GM23338 (cell line): ENCODE measurements at regions not wholly inside any gene's neighbourhood (a gene's known extent, or its start where the extent isn't known, plus 50 kb on each side); places are given as distances from the start of the nearest gene placed in this dataset.

Source experiments
- ATAC-seq: fragments of 200-7000 bp; cut with Tn5 transposase; 3 replicates; pipeline ENCODE4 v1.9.1; 2020
- DNase-seq: peaks from one replicate; pipeline ENCODE4 v3.0.0-alpha.2; 2015; ENCODE audit warnings: low spot score
- H2AFZ ChIP-seq: fragments of 200-600 bp; sonication (generic); 2 replicates; pipeline ENCODE4 v1.8.0; 2016; ENCODE audit warnings: antibody characterized with exemption, mild to moderate bottlenecking, moderate library complexity
- H3F3A ChIP-seq: fragments of 200-600 bp; sonication (generic); replicated peaks from 2 replicates; pipeline ENCODE4 v1.8.0; 2017; ENCODE audit warnings: antibody characterized with exemption, mixed run types, low read depth
- H3K27ac ChIP-seq: fragments of 200-600 bp; sonication (generic); 2 replicates; pipeline ENCODE4 v1.6.1; 2016; ENCODE audit warnings: low read depth
- H3K27me3 ChIP-seq: fragments of 200-600 bp; sonication (generic); 2 replicates; pipeline ENCODE4 v1.8.0; 2016; ENCODE audit warnings: mild to moderate bottlenecking, mixed run types, moderate library complexity; ENCODE audit not compliant: insufficient read depth
- H3K36me3 ChIP-seq: fragments of 200-600 bp; sonication (generic); 2 replicates; pipeline ENCODE4 v1.8.0; 2016; ENCODE audit warnings: mild to moderate bottlenecking; ENCODE audit not compliant: insufficient read depth
- H3K4me1 ChIP-seq: fragments of 200-600 bp; sonication (generic); 2 replicates; pipeline ENCODE4 v1.8.0; 2016; ENCODE audit warnings: mild to moderate bottlenecking, moderate library complexity; ENCODE audit not compliant: insufficient read depth
- H3K4me2 ChIP-seq: fragments of 200-600 bp; sonication (generic); 2 replicates; pipeline ENCODE4 v1.7.1; 2017; ENCODE audit warnings: mixed run types
- H3K4me3 ChIP-seq: fragments of 200-600 bp; sonication (generic); 2 replicates; pipeline ENCODE4 v1.6.1; 2016; ENCODE audit warnings: mixed run types
- H3K79me2 ChIP-seq: fragments of 200-600 bp; sonication (generic); replicated peaks from 2 replicates; pipeline ENCODE4 v1.8.0; 2017; ENCODE audit warnings: mild to moderate bottlenecking; ENCODE audit not compliant: insufficient read depth
- H3K9me2 ChIP-seq: fragments of 200-600 bp; sonication (generic); 2 replicates; pipeline ENCODE4 v1.8.0; 2017; ENCODE audit not compliant: insufficient read depth
- H4K20me1 ChIP-seq: fragments of 200-600 bp; sonication (generic); replicated peaks from 2 replicates; pipeline ENCODE4 v1.8.0; 2017; ENCODE audit warnings: mild to moderate bottlenecking; ENCODE audit not compliant: insufficient read depth
- H3K27ac Mint-ChIP-seq: 2 replicates; pipeline ENCODE4 v1.8.0; 2020; ENCODE audit warnings: inconsistent platforms, mild to moderate bottlenecking, moderate library complexity, mixed read lengths
- H3K27me3 Mint-ChIP-seq: 3 replicates; pipeline ENCODE4 v1.8.0; 2022; ENCODE audit warnings: low read depth, mild to moderate bottlenecking, moderate library complexity, mixed read lengths, inconsistent platforms; ENCODE audit not compliant: insufficient read depth, poor library complexity
- H3K36me3 Mint-ChIP-seq: 3 replicates; pipeline ENCODE4 v1.8.0; 2021; ENCODE audit warnings: low read depth, mild to moderate bottlenecking, inconsistent platforms, moderate library complexity, mixed read lengths
- H3K4me1 Mint-ChIP-seq: 3 replicates; pipeline ENCODE4 v1.8.0; 2020; ENCODE audit warnings: mild to moderate bottlenecking, inconsistent platforms, mixed read lengths
- H3K4me3 Mint-ChIP-seq: 3 replicates; pipeline ENCODE4 v1.8.0; 2021; ENCODE audit warnings: moderate library complexity, mild to moderate bottlenecking, inconsistent platforms, mixed read lengths
- H3K9me3 Mint-ChIP-seq: 3 replicates; pipeline ENCODE4 v1.8.0; 2020; ENCODE audit warnings: moderate library complexity, mild to moderate bottlenecking, inconsistent platforms, mixed read lengths
- CREB1 ChIP-seq: fragments of 250-450 bp; sonication (Bioruptor Pico); IDR thresholded peaks from 2 replicates; pipeline ENCODE4 v1.5.0; 2020; ENCODE audit warnings: low read depth, mild to moderate bottlenecking, moderate library complexity
- EZH2 ChIP-seq: fragments of 200-600 bp; sonication (generic); IDR thresholded peaks from one replicate; pipeline ENCODE4 v1.8.0; 2017; ENCODE audit warnings: antibody characterized with exemption, mild to moderate bottlenecking, low read depth; ENCODE audit not compliant: unreplicated experiment
- EZH2phosphoT487 ChIP-seq: fragments of 200-600 bp; sonication (generic); IDR thresholded peaks from one replicate; pipeline ENCODE4 v1.8.1; 2018; ENCODE audit warnings: antibody characterized with exemption; ENCODE audit not compliant: unreplicated experiment
- STAT1 ChIP-seq: IDR thresholded peaks from one replicate; pipeline ENCODE4 v1.6.1; 2016; ENCODE audit warnings: antibody characterized with exemption; ENCODE audit not compliant: unreplicated experiment
- ZNF331 ChIP-seq: fragments of 250-450 bp; sonication (Bioruptor Pico); IDR thresholded peaks from 2 replicates; pipeline ENCODE4 v1.5.0; 2020; ENCODE audit warnings: low read depth, mild to moderate bottlenecking, moderate library complexity
- TF ChIP-seq, protein P1 (sequence below): IDR thresholded peaks from one replicate; pipeline ENCODE4 v1.6.1; 2018; ENCODE audit warnings: antibody characterized with exemption; ENCODE audit not compliant: unreplicated experiment
- TF ChIP-seq, protein P2 (sequence below), 2 experiments: fragments of 200-600 bp in 1 of 2; sonication (generic) in 1 of 2; conservative IDR thresholded peaks; 2 replicates each; pipeline versions ENCODE4 v1.5.1 to v1.6.1; 2016 to 2017; ENCODE audit warnings: antibody characterized with exemption in 2 of 2, low read depth in 2 of 2, mild to moderate bottlenecking in 2 of 2, moderate library complexity in 1 of 2
- TF ChIP-seq, protein P3 (sequence below): IDR thresholded peaks from 2 replicates; pipeline ENCODE4 v1.6.1; 2016; ENCODE audit warnings: antibody characterized with exemption

DNA sequence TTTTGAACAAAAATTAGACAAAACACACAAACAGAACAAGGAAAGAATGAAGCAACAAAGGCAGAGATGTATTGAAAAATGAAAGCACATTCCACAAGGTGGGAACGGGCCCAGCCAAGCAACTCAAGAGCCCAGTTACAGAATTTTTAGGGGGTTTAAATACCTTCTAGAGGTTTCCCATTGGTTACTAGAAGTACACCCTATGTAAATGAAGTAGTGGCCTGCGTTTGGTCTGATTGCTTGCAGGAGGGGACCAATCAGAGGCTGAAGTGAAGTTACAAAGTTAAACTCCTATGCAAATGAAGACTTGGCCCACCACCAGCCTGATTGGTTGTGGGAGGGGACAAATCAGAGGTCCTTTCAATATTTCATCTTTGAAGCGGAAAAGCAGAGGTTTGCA lies 593.7 kb upstream of the MMS22L start (continued):
- TF ChIP-seq, protein P1, sequence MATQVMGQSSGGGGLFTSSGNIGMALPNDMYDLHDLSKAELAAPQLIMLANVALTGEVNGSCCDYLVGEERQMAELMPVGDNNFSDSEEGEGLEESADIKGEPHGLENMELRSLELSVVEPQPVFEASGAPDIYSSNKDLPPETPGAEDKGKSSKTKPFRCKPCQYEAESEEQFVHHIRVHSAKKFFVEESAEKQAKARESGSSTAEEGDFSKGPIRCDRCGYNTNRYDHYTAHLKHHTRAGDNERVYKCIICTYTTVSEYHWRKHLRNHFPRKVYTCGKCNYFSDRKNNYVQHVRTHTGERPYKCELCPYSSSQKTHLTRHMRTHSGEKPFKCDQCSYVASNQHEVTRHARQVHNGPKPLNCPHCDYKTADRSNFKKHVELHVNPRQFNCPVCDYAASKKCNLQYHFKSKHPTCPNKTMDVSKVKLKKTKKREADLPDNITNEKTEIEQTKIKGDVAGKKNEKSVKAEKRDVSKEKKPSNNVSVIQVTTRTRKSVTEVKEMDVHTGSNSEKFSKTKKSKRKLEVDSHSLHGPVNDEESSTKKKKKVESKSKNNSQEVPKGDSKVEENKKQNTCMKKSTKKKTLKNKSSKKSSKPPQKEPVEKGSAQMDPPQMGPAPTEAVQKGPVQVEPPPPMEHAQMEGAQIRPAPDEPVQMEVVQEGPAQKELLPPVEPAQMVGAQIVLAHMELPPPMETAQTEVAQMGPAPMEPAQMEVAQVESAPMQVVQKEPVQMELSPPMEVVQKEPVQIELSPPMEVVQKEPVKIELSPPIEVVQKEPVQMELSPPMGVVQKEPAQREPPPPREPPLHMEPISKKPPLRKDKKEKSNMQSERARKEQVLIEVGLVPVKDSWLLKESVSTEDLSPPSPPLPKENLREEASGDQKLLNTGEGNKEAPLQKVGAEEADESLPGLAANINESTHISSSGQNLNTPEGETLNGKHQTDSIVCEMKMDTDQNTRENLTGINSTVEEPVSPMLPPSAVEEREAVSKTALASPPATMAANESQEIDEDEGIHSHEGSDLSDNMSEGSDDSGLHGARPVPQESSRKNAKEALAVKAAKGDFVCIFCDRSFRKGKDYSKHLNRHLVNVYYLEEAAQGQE, result no peak

DNA sequence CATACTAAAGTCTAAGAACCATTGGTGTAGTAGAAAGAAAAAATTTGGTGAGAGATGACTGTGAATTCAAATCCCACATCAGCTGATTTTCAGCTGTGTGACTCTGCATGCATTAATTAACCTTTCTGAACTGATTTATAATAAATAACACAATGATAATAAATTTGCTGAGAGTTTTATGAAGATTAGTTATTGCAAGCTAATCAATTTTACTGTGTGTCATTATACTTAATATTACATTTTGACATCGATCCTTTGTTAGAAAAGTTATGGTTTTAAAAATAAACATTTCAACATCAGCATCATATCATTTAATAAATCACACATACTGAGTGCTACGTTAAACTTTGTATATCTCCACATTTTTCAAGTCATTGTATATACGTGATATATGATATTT lies 599.7 kb upstream of the MMS22L start:
- no peaks in the 10 kb centered on the region for H3K9me2 ChIP-seq
- Mint-ChIP-seq H3K9me3 (no peaks in the 10 kb centered on the region), H3K27ac (peak overlapping the region; percentile 88), H3K27me3 (no peaks in the 10 kb centered on the region), H3K4me1 (peaks cover 43% of the 10 kb centered on the region), H3K36me3 (no peaks in the 10 kb centered on the region), H3K4me3 (no peak overlapping the region)
- H3K4me2 ChIP-seq, result peak overlapping the region; percentile 29; the same call in 1 of the 2 replicates
- no peaks in the 10 kb centered on the region for H3F3A ChIP-seq
- H3K36me3 ChIP-seq, result no peaks in the 10 kb centered on the region
- peaks cover 49% of the 10 kb centered on the region for H3K4me1 ChIP-seq
- TF ChIP-seq, protein P2, sequence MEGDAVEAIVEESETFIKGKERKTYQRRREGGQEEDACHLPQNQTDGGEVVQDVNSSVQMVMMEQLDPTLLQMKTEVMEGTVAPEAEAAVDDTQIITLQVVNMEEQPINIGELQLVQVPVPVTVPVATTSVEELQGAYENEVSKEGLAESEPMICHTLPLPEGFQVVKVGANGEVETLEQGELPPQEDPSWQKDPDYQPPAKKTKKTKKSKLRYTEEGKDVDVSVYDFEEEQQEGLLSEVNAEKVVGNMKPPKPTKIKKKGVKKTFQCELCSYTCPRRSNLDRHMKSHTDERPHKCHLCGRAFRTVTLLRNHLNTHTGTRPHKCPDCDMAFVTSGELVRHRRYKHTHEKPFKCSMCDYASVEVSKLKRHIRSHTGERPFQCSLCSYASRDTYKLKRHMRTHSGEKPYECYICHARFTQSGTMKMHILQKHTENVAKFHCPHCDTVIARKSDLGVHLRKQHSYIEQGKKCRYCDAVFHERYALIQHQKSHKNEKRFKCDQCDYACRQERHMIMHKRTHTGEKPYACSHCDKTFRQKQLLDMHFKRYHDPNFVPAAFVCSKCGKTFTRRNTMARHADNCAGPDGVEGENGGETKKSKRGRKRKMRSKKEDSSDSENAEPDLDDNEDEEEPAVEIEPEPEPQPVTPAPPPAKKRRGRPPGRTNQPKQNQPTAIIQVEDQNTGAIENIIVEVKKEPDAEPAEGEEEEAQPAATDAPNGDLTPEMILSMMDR (conservative IDR thresholded peaks at IDR 0.05; ENCODE audit: low read depth in 2 of 2), result no peak
- TF ChIP-seq EZH2 (no peak), CREB1 (CRISPR knock-in tag) (no peak), ZNF331 (CRISPR knock-in tag) (no peak), EZH2phosphoT487 (no peak), STAT1 (no peak)
- TF ChIP-seq, protein P1, result no peak
- TF ChIP-seq, protein P3, sequence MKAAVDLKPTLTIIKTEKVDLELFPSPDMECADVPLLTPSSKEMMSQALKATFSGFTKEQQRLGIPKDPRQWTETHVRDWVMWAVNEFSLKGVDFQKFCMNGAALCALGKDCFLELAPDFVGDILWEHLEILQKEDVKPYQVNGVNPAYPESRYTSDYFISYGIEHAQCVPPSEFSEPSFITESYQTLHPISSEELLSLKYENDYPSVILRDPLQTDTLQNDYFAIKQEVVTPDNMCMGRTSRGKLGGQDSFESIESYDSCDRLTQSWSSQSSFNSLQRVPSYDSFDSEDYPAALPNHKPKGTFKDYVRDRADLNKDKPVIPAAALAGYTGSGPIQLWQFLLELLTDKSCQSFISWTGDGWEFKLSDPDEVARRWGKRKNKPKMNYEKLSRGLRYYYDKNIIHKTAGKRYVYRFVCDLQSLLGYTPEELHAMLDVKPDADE, result no peak
- H3K27me3 ChIP-seq, result no peaks in the 10 kb centered on the region
- 0 out of 2 replicates have a peak overlapping the region, but pooled peaks have one; percentile 5 for H2AFZ ChIP-seq
- H3K27ac ChIP-seq, result peak overlapping the region; percentile 39; the same call in 1 of the 2 replicates
- H3K79me2 ChIP-seq, result no peaks in the 10 kb centered on the region
- H4K20me1 ChIP-seq, result no peaks in the 10 kb centered on the region
- DNase-seq, result no peak
- H3K4me3 ChIP-seq, result no peak overlapping the region
- ATAC-seq, result no peak
